Thyroid gland (tissue), 4 donors: ENCODE measurements at regions not wholly inside any gene's neighbourhood (a gene's known extent, or its start where the extent isn't known, plus 50 kb on each side); places are given as distances from the start of the nearest gene placed in this dataset.
"Not testable (repeated sequence)": the region's sequence is repeated elsewhere in the genome, so short reads cannot be mapped to it uniquely, and the experiment has no call there.

Experiments
- DNase-seq, 2 donors: peaks; one replicate each; pipeline ENCODE4 v3.0.0-alpha.2; 2019
- H3K27ac ChIP-seq, 3 donors: fragments of 200-600 bp; sonication (generic); 1 replicate in 2 of 3; 2 replicates in 1 of 3; pipeline ENCODE4 v1.5.1; 2016 to 2019; ENCODE audit warnings: mild to moderate bottlenecking in 1 of 3, moderate library complexity in 1 of 3
- H3K27me3 ChIP-seq: fragments of 200-600 bp; sonication (generic); one replicate; pipeline ENCODE4 v1.5.1; 2019
- H3K36me3 ChIP-seq, 2 donors: fragments of 200-600 bp; sonication (generic); one replicate each; pipeline ENCODE4 v1.5.1; 2016 to 2019
- H3K4me1 ChIP-seq, 2 donors: fragments of 200-600 bp; sonication (generic); one replicate each; pipeline ENCODE4 v1.5.1; 2017 to 2019
- H3K4me3 ChIP-seq, 3 donors: fragments of 200-600 bp; sonication (generic); replicated peaks in 1 of 3; 1 replicate in 2 of 3; 2 replicates in 1 of 3; pipeline ENCODE4 v1.5.1; 2016; ENCODE audit warnings: mild to moderate bottlenecking in 1 of 3
- H3K9me3 ChIP-seq: fragments of 200-600 bp; sonication (generic); one replicate; pipeline ENCODE4 v1.5.1; 2017
- CTCF ChIP-seq, 6 experiments: fragments of 200-600 bp in 3 of 6; fragments of 450-650 bp in 3 of 6; sonication (generic) in 3 of 6; IDR thresholded peaks; one replicate each; pipeline ENCODE4 v1.5.1; 2016 to 2019; ENCODE audit warnings: antibody characterized with exemption in 6 of 6, mild to moderate bottlenecking in 2 of 6, inconsistent platforms in 1 of 6, moderate library complexity in 1 of 6
- POLR2A ChIP-seq, 2 donors: fragments of 450-650 bp; IDR thresholded peaks; one replicate each; pipeline ENCODE4 v1.6.1; 2017; ENCODE audit warnings: antibody characterized with exemption in 2 of 2, mild to moderate bottlenecking in 2 of 2, moderate library complexity in 1 of 2
- whole genome bisulfite sequencing, 2 donors: methylation state at CpG; one replicate each; pipeline ENCODE4 v1.1.5; 2017; 5-methylcytosine and 5-hydroxymethylcytosine counted together
- intact Hi-C: fragments of 100-400 bp; cut with DNase I; formaldehyde crosslinking; loops from one replicate; pipeline ENCODE4 v1.15.1; 2023

- no peaks in the 10 kb centered on the region for H3K27me3 ChIP-seq
- no peak overlapping the region for H3K27ac ChIP-seq
- no peaks in the 10 kb centered on the region for H3K36me3 ChIP-seq
- no peaks in the 10 kb centered on the region for H3K9me3 ChIP-seq
- no peak overlapping the region for H3K4me3 ChIP-seq
- TF ChIP-seq POLR2A (IDR thresholded peaks at IDR 0.05): no peak
- TF ChIP-seq CTCF (IDR thresholded peaks at IDR 0.05): no peak
- no peaks in the 10 kb centered on the region for H3K4me1 ChIP-seq
- DNase-seq: no peak
- intact Hi-C loops: no loop called here
These were observed 1172.3 kb upstream of the SORCS1 start for GRCh38 chr10:108336836-108337235.

GRCh38 chr10:108327706-108328105 is 1163.2 kb upstream of the SORCS1 start:
- H3K4me3 ChIP-seq: no peak overlapping the region
- no peak overlapping the region for H3K27ac ChIP-seq
- H3K4me1 ChIP-seq: no peaks in the 10 kb centered on the region
- no peaks in the 10 kb centered on the region for H3K9me3 ChIP-seq
- DNase-seq: no peak
- 89 to 92% methylated on average over 3 of the region's 3 CpGs for WGBS, 2 donors
- intact Hi-C loops: no loop called here
- no peak for TF ChIP-seq POLR2A (IDR thresholded peaks at IDR 0.05)
- TF ChIP-seq CTCF (IDR thresholded peaks at IDR 0.05): no peak
- H3K36me3 ChIP-seq: no peaks in the 10 kb centered on the region
- H3K27me3 ChIP-seq: no peaks in the 10 kb centered on the region

GRCh38 chr10:108323274-108323798 is 1158.8 kb upstream of the SORCS1 start:
- TF ChIP-seq CTCF (IDR thresholded peaks at IDR 0.05) (no peak), POLR2A (IDR thresholded peaks at IDR 0.05) (no peak)
- Histone ChIP-seq H3K36me3 (no peaks in the 10 kb centered on the region), H3K4me1 (no peaks in the 10 kb centered on the region), H3K4me3 (no peak overlapping the region), H3K27me3 (no peaks in the 10 kb centered on the region), H3K27ac (no peak overlapping the region), H3K9me3 (no peaks in the 10 kb centered on the region)
- 21 to 28% methylated on average over 3 of the region's 3 CpGs for WGBS, 2 donors
- no peak for DNase-seq
- intact Hi-C loops: no loop called here

- intact Hi-C loops: no loop called here
- DNase-seq: no peak
These were observed 1155.1 kb upstream of the SORCS1 start for GRCh38 chr10:108319434-108320222.

GRCh38 chr10:108315636-108316035 is 1151.1 kb upstream of the SORCS1 start:
- intact Hi-C loops: not testable (repeated sequence)

More at GRCh38 chr10:108319434-108320222, 1155.1 kb upstream of the SORCS1 start:
- H3K27ac ChIP-seq: no peak overlapping the region
- H3K27me3 ChIP-seq: no peaks in the 10 kb centered on the region
- no peak for TF ChIP-seq POLR2A (IDR thresholded peaks at IDR 0.05)
- no peak for TF ChIP-seq CTCF (IDR thresholded peaks at IDR 0.05)
- no peak overlapping the region for H3K4me3 ChIP-seq
- H3K4me1 ChIP-seq: no peaks in the 10 kb centered on the region
- H3K36me3 ChIP-seq: no peaks in the 10 kb centered on the region
- H3K9me3 ChIP-seq: no peaks in the 10 kb centered on the region
- WGBS, 2 donors: 79 to 87% methylated on average over 6 of the region's 6 CpGs

More at GRCh38 chr10:108315636-108316035, 1151.1 kb upstream of the SORCS1 start:
- not testable (repeated sequence) for H3K4me1 ChIP-seq, H3K36me3 ChIP-seq, H3K27ac ChIP-seq, H3K27me3 ChIP-seq, DNase-seq, H3K9me3 ChIP-seq, H3K4me3 ChIP-seq
- 85 to 87% methylated on average over 9 to 21 of the region's 25 CpGs for WGBS, 2 donors
